ENCODE measurements at regions not wholly inside any gene's neighbourhood (a gene's known extent, or its start where the extent isn't known, plus 50 kb on each side); places are given as distances from the start of the nearest gene placed in this dataset.

DNA sequence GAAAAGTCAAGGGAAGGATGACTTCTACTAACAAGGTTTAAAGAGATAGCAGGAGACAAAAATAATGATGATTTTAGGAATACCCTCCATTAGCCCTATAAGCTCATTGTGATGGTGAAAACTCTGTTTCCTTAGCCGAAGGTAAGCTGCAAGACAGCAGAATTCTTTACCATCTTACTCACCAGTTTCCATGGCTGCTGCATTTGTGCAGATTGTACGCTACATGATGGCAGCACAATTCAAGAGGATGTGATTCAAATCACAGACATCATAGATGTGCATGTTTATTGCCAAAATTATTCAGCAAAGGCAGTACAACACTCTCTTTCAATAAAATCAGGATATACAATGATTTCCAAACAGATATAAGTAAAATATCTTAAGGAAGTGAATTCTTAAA is 175.6 kb downstream of the SPATA31D1 start:
- TF ChIP-seq, protein P1, sequence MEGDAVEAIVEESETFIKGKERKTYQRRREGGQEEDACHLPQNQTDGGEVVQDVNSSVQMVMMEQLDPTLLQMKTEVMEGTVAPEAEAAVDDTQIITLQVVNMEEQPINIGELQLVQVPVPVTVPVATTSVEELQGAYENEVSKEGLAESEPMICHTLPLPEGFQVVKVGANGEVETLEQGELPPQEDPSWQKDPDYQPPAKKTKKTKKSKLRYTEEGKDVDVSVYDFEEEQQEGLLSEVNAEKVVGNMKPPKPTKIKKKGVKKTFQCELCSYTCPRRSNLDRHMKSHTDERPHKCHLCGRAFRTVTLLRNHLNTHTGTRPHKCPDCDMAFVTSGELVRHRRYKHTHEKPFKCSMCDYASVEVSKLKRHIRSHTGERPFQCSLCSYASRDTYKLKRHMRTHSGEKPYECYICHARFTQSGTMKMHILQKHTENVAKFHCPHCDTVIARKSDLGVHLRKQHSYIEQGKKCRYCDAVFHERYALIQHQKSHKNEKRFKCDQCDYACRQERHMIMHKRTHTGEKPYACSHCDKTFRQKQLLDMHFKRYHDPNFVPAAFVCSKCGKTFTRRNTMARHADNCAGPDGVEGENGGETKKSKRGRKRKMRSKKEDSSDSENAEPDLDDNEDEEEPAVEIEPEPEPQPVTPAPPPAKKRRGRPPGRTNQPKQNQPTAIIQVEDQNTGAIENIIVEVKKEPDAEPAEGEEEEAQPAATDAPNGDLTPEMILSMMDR (IDR thresholded peaks at IDR 0.05; ENCODE audit: insufficient read depth, low read length, poor library complexity, severe bottlenecking): no peak
- TF ChIP-seq EZH2phosphoT487 (conservative IDR thresholded peaks at IDR 0.05; ENCODE audit: low read length): no peak
